ENCODE measurements at regions not wholly inside any gene's neighbourhood (a gene's known extent, or its start where the extent isn't known, plus 50 kb on each side); places are given as distances from the start of the nearest gene placed in this dataset.

- H3K36me3 ChIP-seq (ENCODE audit: insufficient read depth, low read length): no peaks in the 10 kb centered on the region
- H3K9ac ChIP-seq (ENCODE audit: low read length): no peak overlapping the region
- no peaks in the 10 kb centered on the region for H3F3A ChIP-seq (ENCODE audit: insufficient read depth, low read length)
- H3K9me2 ChIP-seq (ENCODE audit: low read depth, low read length): no peaks in the 10 kb centered on the region
- no peak overlapping the region for H3K4me2 ChIP-seq (ENCODE audit: low read length)
- no peaks in the 10 kb centered on the region for H3K79me2 ChIP-seq (ENCODE audit: insufficient read depth, low read length)
- peaks cover 7% of the 10 kb centered on the region; the same call in 1 of the 2 replicates for H3K9me3 ChIP-seq (ENCODE audit: low read length)
- no peaks in the 10 kb centered on the region for H3K27me3 ChIP-seq (ENCODE audit: insufficient read depth, low read length)
- H3K4me1 ChIP-seq (ENCODE audit: insufficient read depth, low read length, severe bottlenecking): no peaks in the 10 kb centered on the region
- H4K20me1 ChIP-seq (ENCODE audit: insufficient read depth, low read length): no peaks in the 10 kb centered on the region
- no peak overlapping the region for H3K27ac ChIP-seq (ENCODE audit: low read depth, low read length, poor library complexity, severe bottlenecking)
- TF ChIP-seq CTCF (IDR thresholded peaks at IDR 0.05; ENCODE audit: low read length) (no peak), EZH2 (IDR thresholded peaks at IDR 0.05; ENCODE audit: borderline replicate concordance, low read length) (no peak)
- H3K4me3 ChIP-seq (ENCODE audit: low read depth, low read length, poor library complexity, severe bottlenecking): no peak overlapping the region
- no peak overlapping the region for H2AFZ ChIP-seq (ENCODE audit: low read length)
These were observed 143.3 kb downstream of the FTCDNL1 start for GRCh38 chr2:199707593-199708185.

- H3K4me3 ChIP-seq (ENCODE audit: low read depth, low read length, poor library complexity, severe bottlenecking): no peak overlapping the region
- H3K4me1 ChIP-seq (ENCODE audit: insufficient read depth, low read length, severe bottlenecking): no peaks in the 10 kb centered on the region
- no peak overlapping the region for H3K27ac ChIP-seq (ENCODE audit: low read depth, low read length, poor library complexity, severe bottlenecking)
- H3K9ac ChIP-seq (ENCODE audit: low read length): no peak overlapping the region
- H4K20me1 ChIP-seq (ENCODE audit: insufficient read depth, low read length): no peaks in the 10 kb centered on the region
- no peaks in the 10 kb centered on the region for H3F3A ChIP-seq (ENCODE audit: insufficient read depth, low read length)
- H2AFZ ChIP-seq (ENCODE audit: low read length): no peak overlapping the region
- H3K79me2 ChIP-seq (ENCODE audit: insufficient read depth, low read length): no peaks in the 10 kb centered on the region
- no peaks in the 10 kb centered on the region for H3K36me3 ChIP-seq (ENCODE audit: insufficient read depth, low read length)
- H3K4me2 ChIP-seq (ENCODE audit: low read length): no peak overlapping the region
- H3K27me3 ChIP-seq (ENCODE audit: insufficient read depth, low read length): no peaks in the 10 kb centered on the region
- H3K9me2 ChIP-seq (ENCODE audit: low read depth, low read length): no peaks in the 10 kb centered on the region
- TF ChIP-seq EZH2 (IDR thresholded peaks at IDR 0.05; ENCODE audit: borderline replicate concordance, low read length) (no peak), CTCF (IDR thresholded peaks at IDR 0.05; ENCODE audit: low read length) (no peak)
- H3K9me3 ChIP-seq (ENCODE audit: low read length): peaks cover 7% of the 10 kb centered on the region; the same call in 1 of the 2 replicates
These were observed 145.5 kb downstream of the FTCDNL1 start for GRCh38 chr2:199705538-199705937.

- Histone ChIP-seq H3F3A (ENCODE audit: insufficient read depth, low read length) (no peaks in the 10 kb centered on the region), H3K9me3 (ENCODE audit: low read length) (peaks cover 7% of the 10 kb centered on the region; the same call in 1 of the 2 replicates), H3K4me1 (ENCODE audit: insufficient read depth, low read length, severe bottlenecking) (no peaks in the 10 kb centered on the region), H2AFZ (ENCODE audit: low read length) (no peak overlapping the region), H3K4me2 (ENCODE audit: low read length) (no peak overlapping the region), H3K36me3 (ENCODE audit: insufficient read depth, low read length) (no peaks in the 10 kb centered on the region), H3K27ac (ENCODE audit: low read depth, low read length, poor library complexity, severe bottlenecking) (no peak overlapping the region), H3K9ac (ENCODE audit: low read length) (no peak overlapping the region), H3K27me3 (ENCODE audit: insufficient read depth, low read length) (no peaks in the 10 kb centered on the region), H3K4me3 (ENCODE audit: low read depth, low read length, poor library complexity, severe bottlenecking) (no peak overlapping the region), H3K9me2 (ENCODE audit: low read depth, low read length) (no peaks in the 10 kb centered on the region), H4K20me1 (ENCODE audit: insufficient read depth, low read length) (no peaks in the 10 kb centered on the region), H3K79me2 (ENCODE audit: insufficient read depth, low read length) (no peaks in the 10 kb centered on the region)
- TF ChIP-seq CTCF (IDR thresholded peaks at IDR 0.05; ENCODE audit: low read length) (peak; percentile 82), EZH2 (IDR thresholded peaks at IDR 0.05; ENCODE audit: borderline replicate concordance, low read length) (no peak)
These were observed 146.4 kb downstream of the FTCDNL1 start for GRCh38 chr2:199704358-199705238.

Data from OCI-LY1 (cell line).